ENCODE measurements at regions not wholly inside any gene's neighbourhood (a gene's known extent, or its start where the extent isn't known, plus 50 kb on each side); places are given as distances from the start of the nearest gene placed in this dataset.

GRCh38 chr1:55720261-55720660 is 505.1 kb upstream of the USP24 start:
- TF ChIP-seq CTCF (conservative IDR thresholded peaks at IDR 0.05; ENCODE audit: low read depth, low read length) (no peak), EZH2 (IDR thresholded peaks at IDR 0.05; ENCODE audit: low read length, unreplicated experiment) (no peak), EZH2phosphoT487 (IDR thresholded peaks at IDR 0.05; ENCODE audit: borderline replicate concordance, low read length) (no peak)
